K562 (cell line): ENCODE measurements at regions not wholly inside any gene's neighbourhood (a gene's known extent, or its start where the extent isn't known, plus 50 kb on each side); places are given as distances from the start of the nearest gene placed in this dataset.

Experiments used
- CHD7 ChIP-seq: fragments of 200-600 bp; sonication (generic); IDR thresholded peaks from one replicate; pipeline ENCODE4 v1.6.1; 2012; ENCODE audit warnings: mild to moderate bottlenecking, low read depth, low read length, inconsistent platforms

DNA sequence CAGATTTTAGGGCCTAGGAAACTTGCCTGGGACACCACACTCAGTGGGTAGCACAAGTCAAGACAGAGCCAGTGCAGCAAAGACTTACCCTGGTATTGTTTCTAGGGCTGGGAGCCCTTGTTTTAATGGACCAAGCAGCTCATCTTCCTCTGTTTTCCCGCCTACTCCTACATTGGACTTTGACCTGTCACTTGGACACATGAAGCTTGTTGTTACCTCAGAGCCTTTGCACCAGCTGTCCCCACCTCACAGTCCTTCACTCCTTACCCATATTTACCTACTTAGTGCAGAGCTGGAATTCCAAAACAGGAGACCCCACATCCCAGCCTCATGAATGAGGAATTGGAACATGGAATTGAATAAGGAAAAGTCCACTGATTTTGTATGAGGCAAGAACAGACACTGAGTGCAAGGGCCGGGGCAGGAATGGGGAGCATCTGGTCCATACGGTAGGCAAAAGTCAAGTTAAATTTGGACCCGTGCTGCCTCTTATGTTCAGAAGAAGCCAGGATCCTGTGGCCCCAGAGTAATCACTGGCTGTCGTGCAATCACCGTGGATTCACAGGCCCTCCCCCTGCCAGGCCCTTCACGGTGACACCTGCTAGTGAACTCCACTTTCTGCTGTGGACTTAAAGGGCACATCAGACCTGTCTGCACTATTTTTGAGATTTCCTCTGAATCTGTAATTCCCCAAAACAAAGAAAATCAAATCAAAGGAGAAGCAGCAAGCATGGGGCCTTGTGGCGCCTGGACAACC lies 236.9 kb upstream of the PMEPA1 start (continued):
- no peak for TF ChIP-seq CHD7
